ENCODE measurements at regions not wholly inside any gene's neighbourhood (a gene's known extent, or its start where the extent isn't known, plus 50 kb on each side); places are given as distances from the start of the nearest gene placed in this dataset.

- TF ChIP-seq FOXP2 (optimal IDR thresholded peaks at IDR 0.05; ENCODE audit: borderline replicate concordance, extremely low read depth, extremely low read length, insufficient read depth) (no peak), SIN3A (IDR thresholded peaks at IDR 0.05; ENCODE audit: borderline replicate concordance, insufficient read depth, low read length) (no peak), REST (IDR thresholded peaks at IDR 0.05; ENCODE audit: insufficient read depth in 1 of 2, low read depth in 2 of 2, low read length in 2 of 2) (no peak)
Observed at GRCh38 chr11:104402812-104403521, 239.0 kb upstream of the PDGFD start.

GRCh38 chr11:104394508-104394907, 230.6 kb upstream of the PDGFD start:
- no peak for TF ChIP-seq TAF1 (IDR thresholded peaks at IDR 0.05; ENCODE audit: borderline replicate concordance, insufficient read depth, low read length)
- no peak for TF ChIP-seq POLR2AphosphoS5 (IDR thresholded peaks at IDR 0.05; ENCODE audit: low read depth, low read length)
- TF ChIP-seq FOXP2 (optimal IDR thresholded peaks at IDR 0.05; ENCODE audit: borderline replicate concordance, extremely low read depth, extremely low read length, insufficient read depth): no peak
- no peak for TF ChIP-seq REST (IDR thresholded peaks at IDR 0.05; ENCODE audit: insufficient read depth in 1 of 2, low read depth in 2 of 2, low read length in 2 of 2)
- no peak for TF ChIP-seq SIN3A (IDR thresholded peaks at IDR 0.05; ENCODE audit: borderline replicate concordance, insufficient read depth, low read length)

- TF ChIP-seq FOXP2 (optimal IDR thresholded peaks at IDR 0.05; ENCODE audit: borderline replicate concordance, extremely low read depth, extremely low read length, insufficient read depth) (no peak), POLR2AphosphoS5 (IDR thresholded peaks at IDR 0.05; ENCODE audit: low read depth, low read length) (no peak), REST (IDR thresholded peaks at IDR 0.05; ENCODE audit: insufficient read depth in 1 of 2, low read depth in 2 of 2, low read length in 2 of 2) (no peak), TAF1 (IDR thresholded peaks at IDR 0.05; ENCODE audit: borderline replicate concordance, insufficient read depth, low read length) (no peak), SIN3A (IDR thresholded peaks at IDR 0.05; ENCODE audit: borderline replicate concordance, insufficient read depth, low read length) (no peak)
Observed at GRCh38 chr11:104390651-104391050, 226.7 kb upstream of the PDGFD start.

- no peak for TF ChIP-seq TAF1 (IDR thresholded peaks at IDR 0.05; ENCODE audit: borderline replicate concordance, insufficient read depth, low read length)
- no peak for TF ChIP-seq SIN3A (IDR thresholded peaks at IDR 0.05; ENCODE audit: borderline replicate concordance, insufficient read depth, low read length)
Observed at GRCh38 chr11:104385884-104386283, 221.9 kb upstream of the PDGFD start.

GRCh38 chr11:104380358-104380757, 216.4 kb upstream of the PDGFD start:
- TF ChIP-seq REST (IDR thresholded peaks at IDR 0.05; ENCODE audit: insufficient read depth in 1 of 2, low read depth in 2 of 2, low read length in 2 of 2) (no peak), POLR2AphosphoS5 (IDR thresholded peaks at IDR 0.05; ENCODE audit: low read depth, low read length) (no peak)
